IMR-90 (cell line): ENCODE measurements at regions not wholly inside any gene's neighbourhood (a gene's known extent, or its start where the extent isn't known, plus 50 kb on each side); places are given as distances from the start of the nearest gene placed in this dataset.

Experiments
- ATAC-seq: fragments of 200-7000 bp; cut with Tn5 transposase; 2 replicates; pipeline ENCODE4 v1.9.1; 2020; ENCODE audit warnings: low read depth, mild to moderate bottlenecking, moderate library complexity
- BruUV-seq: library from RNA; stranded (reverse); fragments of 400-500 nt; replicated peaks from 2 replicates; lab custom pipeline; 2021; lab: Mats Ljungman, UMichigan
- CTCF ChIA-PET: fragments of 300-600 bp; formaldehyde crosslinking; extraction: SDS; loops from one replicate; lab custom pipeline; 2021; ENCODE audit warnings: antibody characterized with exemption; lab: Yijun Ruan, JAX
- POLR2A ChIA-PET: fragments of 300-600 bp; sonication (Branson Sonifier 250); formaldehyde crosslinking; loops from one replicate; lab custom pipeline; 2022; ENCODE audit warnings: antibody characterized with exemption; ENCODE audit not compliant: unreplicated experiment; lab: Charles Lee
- DNase-seq: peaks from one replicate; pipeline ENCODE4 v3.0.0; 2013
- H2AFZ ChIP-seq: replicated peaks from 2 replicates; pipeline ENCODE3; 2013; ENCODE audit warnings: low read length, mild to moderate bottlenecking; ENCODE audit not compliant: poor library complexity
- H2AK5ac ChIP-seq: 2 replicates; pipeline ENCODE4 v1.6.1; 2013; ENCODE audit warnings: low read depth, low read length, inconsistent platforms
- H2AK9ac ChIP-seq: replicated peaks from 2 replicates; pipeline ENCODE3; 2013; ENCODE audit warnings: mild to moderate bottlenecking, low read depth, low read length, moderate library complexity; ENCODE audit not compliant: poor library complexity
- H2BK120ac ChIP-seq: 2 replicates; pipeline ENCODE4 v1.6.1; 2013; ENCODE audit warnings: low read depth, low read length, inconsistent platforms
- H2BK15ac ChIP-seq: 3 replicates; pipeline ENCODE4 v1.6.1; 2013; ENCODE audit warnings: low read depth, low read length, inconsistent platforms
- H2BK20ac ChIP-seq: 2 replicates; pipeline ENCODE4 v1.6.1; 2013; ENCODE audit warnings: low read depth, mild to moderate bottlenecking, inconsistent platforms, low read length, moderate library complexity
- H2BK5ac ChIP-seq: 2 replicates; pipeline ENCODE4 v1.6.1; 2013; ENCODE audit warnings: mild to moderate bottlenecking, low read depth, low read length, inconsistent platforms; ENCODE audit not compliant: poor library complexity, severe bottlenecking
- H3K14ac ChIP-seq: replicated peaks from 2 replicates; pipeline ENCODE4 v1.6.1; 2013; ENCODE audit warnings: low read depth, low read length, inconsistent platforms
- H3K18ac ChIP-seq: 2 replicates; pipeline ENCODE4 v1.6.1; 2013; ENCODE audit warnings: low read depth, low read length, control low read depth
- H3K23ac ChIP-seq: 2 replicates; pipeline ENCODE4 v1.6.1; 2013; ENCODE audit warnings: low read depth, low read length, inconsistent platforms
- H3K27ac ChIP-seq: 2 replicates; pipeline ENCODE4 v1.5.1; 2013; ENCODE audit warnings: mild to moderate bottlenecking, control low read depth, low read length; ENCODE audit not compliant: insufficient read depth
- H3K27me3 ChIP-seq: 2 replicates; pipeline ENCODE4 v1.6.1; 2013; ENCODE audit warnings: low read length; ENCODE audit not compliant: control insufficient read depth, insufficient read depth
- H3K36me3 ChIP-seq: 2 replicates; pipeline ENCODE4 v1.6.1; 2013; ENCODE audit warnings: low read length, mixed read lengths; ENCODE audit not compliant: control insufficient read depth, insufficient read depth
- H3K4ac ChIP-seq: 2 replicates; pipeline ENCODE4 v1.6.1; 2013; ENCODE audit warnings: low read depth, low read length, inconsistent platforms
- H3K4me1 ChIP-seq: 2 replicates; pipeline ENCODE4 v1.6.1; 2013; ENCODE audit warnings: low read length, mixed read lengths; ENCODE audit not compliant: control insufficient read depth, insufficient read depth
- H3K4me2 ChIP-seq: 2 replicates; pipeline ENCODE4 v1.6.1; 2013; ENCODE audit warnings: low read depth, mild to moderate bottlenecking, control low read depth, low read length, moderate library complexity
- H3K4me3 ChIP-seq: 2 replicates; pipeline ENCODE4 v1.5.1; 2013; ENCODE audit warnings: low read depth, mild to moderate bottlenecking, control low read depth, low read length, moderate library complexity; ENCODE audit not compliant: insufficient read depth
- H3K56ac ChIP-seq: 2 replicates; pipeline ENCODE4 v1.6.1; 2013; ENCODE audit warnings: low read length, inconsistent platforms; ENCODE audit not compliant: insufficient read depth; ENCODE audit errors: extremely low read depth
- H3K79me1 ChIP-seq, 2 experiments: 2 replicates each; pipeline ENCODE4 v1.6.1; 2013; ENCODE audit warnings: low read length in 2 of 2, inconsistent platforms in 1 of 2, low read depth in 1 of 2
- H3K9ac ChIP-seq: 2 replicates; pipeline ENCODE4 v1.6.1; 2013; ENCODE audit warnings: low read depth, low read length, control low read depth
- H3K9me1 ChIP-seq: 2 replicates; pipeline ENCODE4 v1.6.1; 2013; ENCODE audit warnings: low read length, inconsistent platforms; ENCODE audit not compliant: insufficient read depth
- H3K9me3 ChIP-seq: 2 replicates; pipeline ENCODE4 v1.6.1; 2013; ENCODE audit warnings: low read length; ENCODE audit not compliant: control insufficient read depth, insufficient read depth
- H4K20me1 ChIP-seq: 2 replicates; pipeline ENCODE4 v1.6.1; 2013; ENCODE audit warnings: low read length, inconsistent platforms; ENCODE audit not compliant: insufficient read depth
- H4K5ac ChIP-seq: 2 replicates; pipeline ENCODE4 v1.6.1; 2013; ENCODE audit warnings: mild to moderate bottlenecking, low read depth, low read length, control low read depth
- H4K8ac ChIP-seq, 2 experiments: 2 replicates each; pipeline ENCODE4 v1.6.1; 2013; ENCODE audit warnings: low read depth in 2 of 2, low read length in 2 of 2, control low read depth in 1 of 2, inconsistent platforms in 1 of 2
- H4K91ac ChIP-seq: 2 replicates; pipeline ENCODE4 v1.6.1; 2013; ENCODE audit warnings: low read depth, low read length, inconsistent platforms; ENCODE audit not compliant: insufficient read depth
- BHLHE40 ChIP-seq: fragments of 150-350 bp; IDR thresholded peaks from 2 replicates; pipeline ENCODE4 v1.6.1; 2016; ENCODE audit warnings: mild to moderate bottlenecking, low read depth, low read length
- CHD1 ChIP-seq: IDR thresholded peaks from 2 replicates; pipeline ENCODE4 v1.6.1; 2012; ENCODE audit warnings: low read depth, low read length, improper control_type of control experiment
- MAFK ChIP-seq: IDR thresholded peaks from 2 replicates; pipeline ENCODE4 v1.6.1; 2012; ENCODE audit warnings: low read depth, low read length, improper control_type of control experiment
- MAZ ChIP-seq: IDR thresholded peaks from 2 replicates; pipeline ENCODE4 v1.6.1; 2012; ENCODE audit warnings: low read depth, mild to moderate bottlenecking, low read length, improper control_type of control experiment, moderate library complexity, borderline replicate concordance
- POLR2A ChIP-seq: IDR thresholded peaks from 2 replicates; pipeline ENCODE4 v1.6.1; 2012; ENCODE audit warnings: mild to moderate bottlenecking, low read depth, low read length
- USF2 ChIP-seq: fragments of 150-350 bp; IDR thresholded peaks from 2 replicates; pipeline ENCODE4 v1.6.1; 2017; ENCODE audit warnings: mild to moderate bottlenecking, antibody characterized with exemption, low read length, low read depth
- WGBS, 2 experiments: methylation state at CpG; one replicate each; pipeline versions ENCODE4 v1.1.5 to v1.1.7; 2013; ENCODE audit warnings: missing lambda C conversion rate in 2 of 2; ENCODE audit not compliant: insufficient read length in 1 of 2; ENCODE audit errors: extremely low coverage in 2 of 2; 5-methylcytosine and 5-hydroxymethylcytosine counted together
- dilution Hi-C: fragments of 300-500 bp; cut with HindIII; formaldehyde crosslinking; loops from one replicate; pipeline ENCODE4 v1.14.3; 2018; ENCODE audit warnings: low sequenced_read_pairs; ENCODE audit not compliant: unreplicated experiment
- in situ Hi-C: fragments of 300-500 bp; cut with MboI; formaldehyde crosslinking; loops from 3 replicates; pipeline ENCODE4 v1.14.3; 2019; ENCODE audit warnings: low sequenced_read_pairs, inconsistent platforms, mixed read lengths
- intact Hi-C: fragments of 100-400 bp; cut with micrococcal nuclease; formaldehyde crosslinking; loops from 2 replicates; pipeline ENCODE4 v1.10.0; 2022

GRCh38 chr10:44723082-44723481 is 188.1 kb upstream of the TMEM72 start:
- Histone ChIP-seq H3K18ac (no peak overlapping the region), H3K4ac (no peak overlapping the region), H4K8ac (no peak overlapping the region), H2AFZ (no peak overlapping the region), H3K79me1 (no peaks in the 10 kb centered on the region), H3K9ac (no peak overlapping the region), H3K27ac (no peak overlapping the region), H3K27me3 (no peaks in the 10 kb centered on the region), H4K5ac (no peak overlapping the region), H3K4me2 (no peak overlapping the region), H2BK15ac (peak overlapping the region; percentile 11; the same call in 1 of the 3 replicates), H3K36me3 (no peaks in the 10 kb centered on the region), H2AK5ac (no peak overlapping the region), H2BK120ac (no peak overlapping the region), H3K9me3 (no peaks in the 10 kb centered on the region), H3K14ac (no peak overlapping the region), H4K20me1 (no peaks in the 10 kb centered on the region), H3K9me1 (0 out of 2 replicates have a peak, but pooled peaks cover 3% of the 10 kb centered on the region), H3K4me1 (peaks cover 6% of the 10 kb centered on the region; the same call in 1 of the 2 replicates), H2BK20ac (no peak overlapping the region), H2BK5ac (no peak overlapping the region), H3K4me3 (no peak overlapping the region), H4K91ac (no peak overlapping the region), H3K56ac (no peak overlapping the region), H3K23ac (no peak overlapping the region), H2AK9ac (no peak overlapping the region)
- CTCF ChIA-PET = no interaction called here
- in situ Hi-C loops = no loop called here
- intact Hi-C loops = loop anchor here (10.0 kb wide), 1 partner anchor 1048 kb away; no protein-coding TSS in a partner anchor
- ATAC-seq (no peak), DNase-seq (no peak)
- no CpG with 5 or more reads among the region's 3 CpGs for WGBS, 2 experiments
- dilution Hi-C loops = no loop called here
- POLR2A ChIA-PET = no interaction called here
- TF ChIP-seq BHLHE40 (no peak), CHD1 (no peak), POLR2A (no peak), USF2 (no peak), MAFK (no peak), MAZ (no peak)
- BruUV-seq = no TSS peak
